Neural cell (in vitro differentiated cells): ENCODE measurements at regions not wholly inside any gene's neighbourhood (a gene's known extent, or its start where the extent isn't known, plus 50 kb on each side); places are given as distances from the start of the nearest gene placed in this dataset.

Experiments
- H2AFZ ChIP-seq: fragments of 200-600, 300-800 bp; sonication (generic), shearing (Covaris generic); 2 replicates; pipeline ENCODE4 v1.6.0; 2014; ENCODE audit warnings: low read depth, mild to moderate bottlenecking, antibody characterized with exemption, low read length, moderate library complexity
- H3F3A ChIP-seq: fragments of 200-600 bp; shearing (Covaris generic); 2 replicates; pipeline ENCODE4 v1.6.1; 2016; ENCODE audit warnings: mild to moderate bottlenecking, moderate library complexity, mixed read lengths, antibody characterized with exemption, low read length; ENCODE audit not compliant: insufficient read depth, poor library complexity, severe bottlenecking
- H3K27ac ChIP-seq: fragments of 200-600, 300-800 bp; sonication (generic), shearing (Covaris generic); 2 replicates; pipeline ENCODE4 v1.5.1; 2014; ENCODE audit warnings: mild to moderate bottlenecking, low read length, moderate library complexity
- H3K27me3 ChIP-seq: fragments of 300-800, 200-600 bp; sonication (generic), shearing (Covaris generic); 2 replicates; pipeline ENCODE4 v1.6.0; 2014; ENCODE audit warnings: mild to moderate bottlenecking, low read depth, low read length, moderate library complexity; ENCODE audit not compliant: insufficient read depth
- H3K36me3 ChIP-seq: fragments of 300-800, 200-600 bp; sonication (generic), shearing (Covaris generic); 2 replicates; pipeline ENCODE4 v1.5.1; 2014; ENCODE audit warnings: mild to moderate bottlenecking, antibody characterized with exemption, low read length, moderate library complexity; ENCODE audit not compliant: insufficient read depth
- H3K4me2 ChIP-seq: fragments of 300-800, 200-600 bp; sonication (generic), shearing (Covaris generic); 2 replicates; pipeline ENCODE4 v1.6.0; 2014; ENCODE audit warnings: mild to moderate bottlenecking, low read length
- H3K4me3 ChIP-seq: fragments of 300-800, 200-600 bp; sonication (generic), shearing (Covaris generic); 2 replicates; pipeline ENCODE4 v1.5.1; 2014; ENCODE audit warnings: mild to moderate bottlenecking, low read length, moderate library complexity
- H3K79me2 ChIP-seq: fragments of 200-600 bp; shearing (Covaris generic); replicated peaks from 2 replicates; pipeline ENCODE4 v1.6.0; 2014; ENCODE audit warnings: mild to moderate bottlenecking, low read length, moderate library complexity; ENCODE audit not compliant: insufficient read depth
- H3K9ac ChIP-seq: fragments of 300-800, 200-600 bp; sonication (generic), shearing (Covaris generic); 2 replicates; pipeline ENCODE4 v1.6.1; 2016; ENCODE audit warnings: mild to moderate bottlenecking, low read length, mixed read lengths
- H3K9me2 ChIP-seq: fragments of 200-600 bp; shearing (Covaris generic); 2 replicates; pipeline ENCODE4 v1.6.1; 2016; ENCODE audit warnings: mild to moderate bottlenecking, low read length, mixed read lengths; ENCODE audit not compliant: insufficient read depth
- H3K9me3 ChIP-seq: fragments of 200-600, 300-800 bp; sonication (generic), shearing (Covaris generic); 2 replicates; pipeline ENCODE4 v1.6.1; 2016; ENCODE audit warnings: mild to moderate bottlenecking, mixed run types, low read length, moderate library complexity, mixed read lengths
- H4K20me1 ChIP-seq: fragments of 200-600 bp; shearing (Covaris generic); 2 replicates; pipeline ENCODE4 v1.6.1; 2016; ENCODE audit warnings: mild to moderate bottlenecking, mixed run types; ENCODE audit not compliant: insufficient read depth
- CTCF ChIP-seq: fragments of 450-650 bp; IDR thresholded peaks from 2 replicates; pipeline ENCODE4 v1.5.1; 2014; ENCODE audit warnings: antibody characterized with exemption, mild to moderate bottlenecking, moderate library complexity; ENCODE audit not compliant: poor library complexity, severe bottlenecking
- EP300 ChIP-seq: fragments of 450-650 bp; conservative IDR thresholded peaks from 2 replicates; pipeline ENCODE4 v1.6.1; 2014; ENCODE audit warnings: antibody characterized with exemption, mild to moderate bottlenecking, moderate library complexity; ENCODE audit not compliant: poor library complexity, severe bottlenecking
- EZH2 ChIP-seq: fragments of 200-600, 300-800 bp; shearing (Covaris generic), sonication (generic); IDR thresholded peaks from 2 replicates; pipeline ENCODE4 v1.6.1; 2014; ENCODE audit warnings: antibody characterized with exemption, low read length, borderline replicate concordance, mild to moderate bottlenecking; ENCODE audit not compliant: insufficient read depth, poor library complexity, severe bottlenecking
- MXI1 ChIP-seq: fragments of 450-650 bp; conservative IDR thresholded peaks from 2 replicates; pipeline ENCODE4 v1.6.1; 2014; ENCODE audit warnings: antibody characterized with exemption, mild to moderate bottlenecking; ENCODE audit not compliant: poor library complexity, severe bottlenecking
- POLR2AphosphoS5 ChIP-seq: IDR thresholded peaks from 2 replicates; pipeline ENCODE4 v1.6.1; 2012
- RAD21 ChIP-seq: fragments of 450-650 bp; conservative IDR thresholded peaks from 2 replicates; pipeline ENCODE4 v1.6.1; 2014; ENCODE audit warnings: antibody characterized with exemption, mild to moderate bottlenecking, moderate library complexity
- REST ChIP-seq: IDR thresholded peaks from 2 replicates; pipeline ENCODE4 v1.6.1; 2012; ENCODE audit warnings: borderline replicate concordance
- SMC3 ChIP-seq: fragments of 450-650 bp; conservative IDR thresholded peaks from 2 replicates; pipeline ENCODE4 v1.6.1; 2014; ENCODE audit warnings: antibody characterized with exemption, mild to moderate bottlenecking, moderate library complexity; ENCODE audit not compliant: poor library complexity

- Histone ChIP-seq H3K9me3 (no peaks in the 10 kb centered on the region), H3K36me3 (no peaks in the 10 kb centered on the region), H3K4me2 (no peak overlapping the region), H3K4me3 (no peak overlapping the region), H3K9ac (no peak overlapping the region), H3K79me2 (no peaks in the 10 kb centered on the region), H3K9me2 (no peaks in the 10 kb centered on the region), H3F3A (no peaks in the 10 kb centered on the region), H4K20me1 (no peaks in the 10 kb centered on the region), H3K27ac (no peak overlapping the region), H3K27me3 (no peaks in the 10 kb centered on the region), H2AFZ (no peak overlapping the region)
- TF ChIP-seq EP300: no peak
- TF ChIP-seq SMC3: peak; percentile 76
- no peak for TF ChIP-seq MXI1
- no peak for TF ChIP-seq REST
- no peak for TF ChIP-seq POLR2AphosphoS5
- TF ChIP-seq CTCF: peak; percentile 65
- no peak for TF ChIP-seq EZH2
- TF ChIP-seq RAD21: peak; percentile 76
These were observed 53.1 kb upstream of the HMCN1 start for GRCh38 chr1:185681034-185681633.

GRCh38 chr1:185680453-185680852 is 53.7 kb upstream of the HMCN1 start:
- H3K27me3 ChIP-seq: no peaks in the 10 kb centered on the region
- no peaks in the 10 kb centered on the region for H3K79me2 ChIP-seq
- H3K4me3 ChIP-seq: no peak overlapping the region
- H3K9me3 ChIP-seq: no peaks in the 10 kb centered on the region
- H3K4me2 ChIP-seq: no peak overlapping the region
- H3K36me3 ChIP-seq: no peaks in the 10 kb centered on the region
- TF ChIP-seq MXI1: no peak
- TF ChIP-seq CTCF: no peak
- no peak for TF ChIP-seq EZH2
- H4K20me1 ChIP-seq: no peaks in the 10 kb centered on the region
- H3K9me2 ChIP-seq: no peaks in the 10 kb centered on the region
- H3K9ac ChIP-seq: no peak overlapping the region
- H2AFZ ChIP-seq: no peak overlapping the region
- no peak overlapping the region for H3K27ac ChIP-seq
- no peaks in the 10 kb centered on the region for H3F3A ChIP-seq
